ENCODE measurements at regions not wholly inside any gene's neighbourhood (a gene's known extent, or its start where the extent isn't known, plus 50 kb on each side); places are given as distances from the start of the nearest gene placed in this dataset.

GRCh38 chr6:144757730-144758129, 472.6 kb downstream of the UTRN start:
- TF ChIP-seq CTCF (IDR thresholded peaks at IDR 0.05), result no peak
- TF ChIP-seq POLR2A (IDR thresholded peaks at IDR 0.05), result no peak
